ENCODE measurements at regions not wholly inside any gene's neighbourhood (a gene's known extent, or its start where the extent isn't known, plus 50 kb on each side); places are given as distances from the start of the nearest gene placed in this dataset.

DNA sequence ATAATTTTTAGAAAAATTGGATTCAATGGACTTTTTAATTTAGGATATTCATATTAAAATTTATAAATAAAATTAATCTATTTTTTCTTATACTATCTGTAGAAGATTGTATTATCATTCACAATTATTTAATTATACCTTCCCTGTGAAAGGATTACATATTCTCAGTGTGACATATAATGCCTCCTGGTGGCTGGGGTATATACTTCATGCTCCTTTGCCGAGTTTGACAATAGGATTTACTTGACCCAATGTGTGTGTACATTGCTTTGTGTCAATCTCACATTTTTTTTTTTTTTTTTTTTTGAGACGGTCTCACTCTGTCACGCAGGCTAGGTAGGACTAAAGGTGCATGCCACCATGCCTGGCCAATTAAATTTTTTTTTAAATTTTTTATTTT is 230.0 kb upstream of the CHD6 start:
- TF ChIP-seq, protein P1, sequence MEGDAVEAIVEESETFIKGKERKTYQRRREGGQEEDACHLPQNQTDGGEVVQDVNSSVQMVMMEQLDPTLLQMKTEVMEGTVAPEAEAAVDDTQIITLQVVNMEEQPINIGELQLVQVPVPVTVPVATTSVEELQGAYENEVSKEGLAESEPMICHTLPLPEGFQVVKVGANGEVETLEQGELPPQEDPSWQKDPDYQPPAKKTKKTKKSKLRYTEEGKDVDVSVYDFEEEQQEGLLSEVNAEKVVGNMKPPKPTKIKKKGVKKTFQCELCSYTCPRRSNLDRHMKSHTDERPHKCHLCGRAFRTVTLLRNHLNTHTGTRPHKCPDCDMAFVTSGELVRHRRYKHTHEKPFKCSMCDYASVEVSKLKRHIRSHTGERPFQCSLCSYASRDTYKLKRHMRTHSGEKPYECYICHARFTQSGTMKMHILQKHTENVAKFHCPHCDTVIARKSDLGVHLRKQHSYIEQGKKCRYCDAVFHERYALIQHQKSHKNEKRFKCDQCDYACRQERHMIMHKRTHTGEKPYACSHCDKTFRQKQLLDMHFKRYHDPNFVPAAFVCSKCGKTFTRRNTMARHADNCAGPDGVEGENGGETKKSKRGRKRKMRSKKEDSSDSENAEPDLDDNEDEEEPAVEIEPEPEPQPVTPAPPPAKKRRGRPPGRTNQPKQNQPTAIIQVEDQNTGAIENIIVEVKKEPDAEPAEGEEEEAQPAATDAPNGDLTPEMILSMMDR (IDR thresholded peaks at IDR 0.05): no peak
- no peak for TF ChIP-seq POLR2A (IDR thresholded peaks at IDR 0.05)

Measured in Peyer's patch (tissue), 4 donors.